SK-N-SH (cell line): ENCODE measurements at regions not wholly inside any gene's neighbourhood (a gene's known extent, or its start where the extent isn't known, plus 50 kb on each side); places are given as distances from the start of the nearest gene placed in this dataset.

Experiments used
- CTCF ChIA-PET: fragments of 300-600, 350-600 bp; formaldehyde crosslinking; extraction: SDS; loops from one replicate; lab custom pipeline; 2021; lab: Yijun Ruan, JAX
- POLR2A ChIA-PET: fragments of 350-600 bp; sonication (Branson Sonifier 250); formaldehyde crosslinking; extraction: SDS; loops from one replicate; lab custom pipeline; 2020; ENCODE audit warnings: antibody characterized with exemption, inconsistent platforms; lab: Yijun Ruan, JAX
- DNase-seq: peaks from one replicate; pipeline ENCODE4 v3.0.0; 2012
- H2AFZ ChIP-seq: fragments of 200-600 bp; sonication (generic); 2 replicates; pipeline ENCODE4 v1.8.1; 2016; ENCODE audit warnings: antibody characterized with exemption, mild to moderate bottlenecking, low read depth
- H3F3A ChIP-seq: fragments of 200-600 bp; sonication (generic); replicated peaks from 2 replicates; pipeline ENCODE3; 2016; ENCODE audit warnings: antibody characterized with exemption, mild to moderate bottlenecking; ENCODE audit not compliant: insufficient read depth
- H3K27ac ChIP-seq, 2 experiments: fragments of 200-500 bp in 1 of 2; fragments of 200-600 bp in 1 of 2; sonication (Bioruptor generic) in 1 of 2; sonication (generic), shearing (Covaris generic) in 1 of 2; 2 replicates each; pipeline versions ENCODE4 v1.5.1 to v1.6.1; 2014 to 2016; ENCODE audit warnings: low read depth in 2 of 2, inconsistent platforms in 1 of 2, low read length in 1 of 2, mild to moderate bottlenecking in 1 of 2, mixed read lengths in 1 of 2
- H3K27me3 ChIP-seq: fragments of 200-600 bp; sonication (generic), shearing (Covaris generic); 2 replicates; pipeline ENCODE4 v1.6.1; 2016; ENCODE audit warnings: mixed run types; ENCODE audit not compliant: insufficient read depth
- H3K36me3 ChIP-seq, 2 experiments: fragments of 200-500 bp in 1 of 2; fragments of 200-600 bp in 1 of 2; sonication (Bioruptor generic) in 1 of 2; sonication (generic) in 1 of 2; replicated peaks in 1 of 2; 2 replicates each; pipeline versions ENCODE3 to v1.5.1; 2014 to 2016; ENCODE audit warnings: low read length in 1 of 2, mild to moderate bottlenecking in 1 of 2; ENCODE audit not compliant: insufficient read depth in 2 of 2, control insufficient read depth in 1 of 2
- H3K4me1 ChIP-seq, 2 experiments: fragments of 200-500 bp in 1 of 2; fragments of 200-600 bp in 1 of 2; sonication (Bioruptor generic) in 1 of 2; sonication (generic), shearing (Covaris generic) in 1 of 2; 2 replicates each; pipeline versions ENCODE4 v1.5.1 to v1.6.1; 2014 to 2016; ENCODE audit warnings: low read depth in 1 of 2, low read length in 1 of 2, mixed run types in 1 of 2; ENCODE audit not compliant: insufficient read depth in 2 of 2, control insufficient read depth in 1 of 2
- H3K4me2 ChIP-seq: fragments of 200-600 bp; sonication (generic), shearing (Covaris generic); 2 replicates; pipeline ENCODE4 v1.6.1; 2017; ENCODE audit warnings: mixed run types
- H3K4me3 ChIP-seq, 2 experiments: fragments of 200-500 bp in 1 of 2; fragments of 200-600 bp in 1 of 2; sonication (Bioruptor generic) in 1 of 2; sonication (generic), shearing (Covaris generic) in 1 of 2; 2 replicates each; pipeline versions ENCODE4 v1.5.1 to v1.8.1; 2014 to 2016; ENCODE audit warnings: low read depth in 2 of 2, inconsistent platforms in 1 of 2, low read length in 1 of 2, mild to moderate bottlenecking in 1 of 2, mixed read lengths in 1 of 2, moderate library complexity in 1 of 2
- H3K79me2 ChIP-seq: fragments of 200-600 bp; sonication (generic); 2 replicates; pipeline ENCODE4 v1.8.1; 2017; ENCODE audit warnings: mild to moderate bottlenecking; ENCODE audit not compliant: insufficient read depth
- H3K9ac ChIP-seq: fragments of 200-600 bp; sonication (generic); 2 replicates; pipeline ENCODE4 v1.6.1; 2017; ENCODE audit warnings: mixed run types
- H3K9me2 ChIP-seq: fragments of 200-600 bp; sonication (generic); 2 replicates; pipeline ENCODE4 v1.6.1; 2017; ENCODE audit warnings: mixed run types
- H3K9me3 ChIP-seq: fragments of 200-600 bp; sonication (generic); 2 replicates; pipeline ENCODE4 v1.6.1; 2017; ENCODE audit warnings: mixed run types, mild to moderate bottlenecking, moderate library complexity
- H4K20me1 ChIP-seq: fragments of 200-600 bp; sonication (generic); 2 replicates; pipeline ENCODE4 v1.6.1; 2017; ENCODE audit warnings: mild to moderate bottlenecking, mixed run types; ENCODE audit not compliant: insufficient read depth
- CHD2 ChIP-seq: fragments of 150-350 bp; IDR thresholded peaks from 2 replicates; pipeline ENCODE4 v1.6.1; 2018; ENCODE audit warnings: low read length; ENCODE audit not compliant: partially characterized antibody
- ELF1 ChIP-seq: IDR thresholded peaks from 2 replicates; pipeline ENCODE4 v1.4.0; 2012
- EP300 ChIP-seq, 2 experiments: IDR thresholded peaks; 2 replicates each; pipeline versions ENCODE4 v1.4.0 to v1.6.1; 2012; ENCODE audit warnings: borderline replicate concordance in 1 of 2, low read depth in 1 of 2, low read length in 1 of 2
- EZH2phosphoT487 ChIP-seq: fragments of 200-600 bp; sonication (generic); IDR thresholded peaks from 2 replicates; pipeline ENCODE4 v1.6.1; 2017; ENCODE audit warnings: low read depth, mixed run types, mild to moderate bottlenecking, antibody characterized with exemption, moderate library complexity, borderline replicate concordance
- FOSL2 ChIP-seq: IDR thresholded peaks from 2 replicates; pipeline ENCODE4 v1.4.0; 2012; ENCODE audit warnings: low read depth, mild to moderate bottlenecking, moderate library complexity, borderline replicate concordance
- FOXJ3 ChIP-seq: sonication (generic); formaldehyde crosslinking; IDR thresholded peaks from 2 replicates; pipeline ENCODE4 v1.5.1; 2020; ENCODE audit warnings: mild to moderate bottlenecking, missing genetic modification reagents
- FOXM1 ChIP-seq: IDR thresholded peaks from 2 replicates; pipeline ENCODE4 v1.4.0; 2012; ENCODE audit warnings: low read depth, mild to moderate bottlenecking
- JUND ChIP-seq: IDR thresholded peaks from 2 replicates; pipeline ENCODE4 v1.4.0; 2012
- MAX ChIP-seq: IDR thresholded peaks from 2 replicates; pipeline ENCODE4 v1.4.0; 2012; ENCODE audit warnings: low read depth
- MXI1 ChIP-seq: IDR thresholded peaks from 2 replicates; pipeline ENCODE4 v1.6.1; 2012; ENCODE audit warnings: mild to moderate bottlenecking, low read depth, low read length, improper control_type of control experiment
- PBX3 ChIP-seq: IDR thresholded peaks from 2 replicates; pipeline ENCODE4; 2012
- POLR2AphosphoS5 ChIP-seq: IDR thresholded peaks from 2 replicates; pipeline ENCODE4 v1.6.1; 2012; ENCODE audit warnings: low read depth, low read length
- RAD21 ChIP-seq: IDR thresholded peaks from 2 replicates; pipeline ENCODE4 v1.6.1; 2012; ENCODE audit warnings: mild to moderate bottlenecking, low read length
- RFX5 ChIP-seq: IDR thresholded peaks from 2 replicates; pipeline ENCODE4 v1.6.1; 2012; ENCODE audit warnings: mild to moderate bottlenecking, improper control_type of control experiment, low read length
- SIN3A ChIP-seq: IDR thresholded peaks from 2 replicates; pipeline ENCODE4 v1.6.1; 2012; ENCODE audit warnings: low read depth, mild to moderate bottlenecking, low read length, moderate library complexity, borderline replicate concordance
- TCF12 ChIP-seq: IDR thresholded peaks from 2 replicates; pipeline ENCODE4 v1.4.0; 2012
- WGBS: methylation state at CpG from one replicate; pipeline ENCODE4 v1.1.6; 2017; ENCODE audit warnings: low lambda C conversion rate; 5-methylcytosine and 5-hydroxymethylcytosine counted together
- TF ChIP-seq, protein P1 (sequence below): fragments of 150-350 bp; IDR thresholded peaks from 2 replicates; pipeline ENCODE4 v1.6.1; 2016; ENCODE audit warnings: mild to moderate bottlenecking, low read depth, low read length
- TF ChIP-seq, protein P2 (sequence below): IDR thresholded peaks from 2 replicates; pipeline ENCODE4 v1.6.1; 2012; ENCODE audit warnings: mild to moderate bottlenecking, low read depth, low read length, moderate library complexity

- H3K36me3 ChIP-seq, result no peaks in the 10 kb centered on the region
- TF ChIP-seq CHD2, result no peak
- TF ChIP-seq JUND, result peak; percentile 64
- no peak for TF ChIP-seq EZH2phosphoT487
- TF ChIP-seq FOSL2, result peak; percentile 90; the same call in 1 of the 2 replicates
- peak in 1 of 2 experiments; percentile 41; a peak in 1 of 4 replicates for TF ChIP-seq EP300 (IDR thresholded peaks at IDR 0.05; ENCODE audit: borderline replicate concordance in 1 of 2, low read depth in 1 of 2, low read length in 1 of 2)
- peak; percentile 58 for TF ChIP-seq TCF12
- TF ChIP-seq MAX, result peak; percentile 25; the same call in 1 of the 2 replicates
- TF ChIP-seq, protein P1, sequence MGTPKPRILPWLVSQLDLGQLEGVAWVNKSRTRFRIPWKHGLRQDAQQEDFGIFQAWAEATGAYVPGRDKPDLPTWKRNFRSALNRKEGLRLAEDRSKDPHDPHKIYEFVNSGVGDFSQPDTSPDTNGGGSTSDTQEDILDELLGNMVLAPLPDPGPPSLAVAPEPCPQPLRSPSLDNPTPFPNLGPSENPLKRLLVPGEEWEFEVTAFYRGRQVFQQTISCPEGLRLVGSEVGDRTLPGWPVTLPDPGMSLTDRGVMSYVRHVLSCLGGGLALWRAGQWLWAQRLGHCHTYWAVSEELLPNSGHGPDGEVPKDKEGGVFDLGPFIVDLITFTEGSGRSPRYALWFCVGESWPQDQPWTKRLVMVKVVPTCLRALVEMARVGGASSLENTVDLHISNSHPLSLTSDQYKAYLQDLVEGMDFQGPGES, result no peak
- peak; percentile 38; the same call in 1 of the 2 replicates for TF ChIP-seq PBX3
- DNase-seq, result no peak
- no peaks in the 10 kb centered on the region for H3K27me3 ChIP-seq
- no peak overlapping the region for H3K4me3 ChIP-seq
- ChIA-PET CTCF (no interaction called here), POLR2A (no interaction called here)
- H3K4me2 ChIP-seq, result no peak overlapping the region
- 6% methylated on average over 2 of the region's 2 CpGs for WGBS
- no peaks in the 10 kb centered on the region for H3K79me2 ChIP-seq
- H2AFZ ChIP-seq, result peak overlapping the region; percentile 62; the same call in 1 of the 2 replicates
- no peaks in the 10 kb centered on the region for H4K20me1 ChIP-seq
- H3K9me2 ChIP-seq, result no peaks in the 10 kb centered on the region
- H3K27ac ChIP-seq, result peak overlapping the region in 1 of 2 experiments; percentile 61; a peak in 2 of 4 replicates
- H3F3A ChIP-seq, result peaks cover 36% of the 10 kb centered on the region
- no peaks in the 10 kb centered on the region for H3K9me3 ChIP-seq
- H3K4me1 ChIP-seq, result peaks cover 0 to 32% of the 10 kb centered on the region in 2 experiments
- no peak overlapping the region for H3K9ac ChIP-seq
Observed at GRCh38 chr6:85364344-85364743, 85.5 kb upstream of the NT5E start.

- Histone ChIP-seq H3K27me3 (no peaks in the 10 kb centered on the region), H3K9me3 (no peaks in the 10 kb centered on the region), H3K4me1 (peaks cover 0 to 34% of the 10 kb centered on the region in 2 experiments), H3K9me2 (no peaks in the 10 kb centered on the region), H3K79me2 (no peaks in the 10 kb centered on the region), H3F3A (peaks cover 37% of the 10 kb centered on the region), H4K20me1 (no peaks in the 10 kb centered on the region), H3K4me2 (no peak overlapping the region), H3K27ac (peak overlapping the region in 1 of 2 experiments; percentile 61; a peak in 2 of 4 replicates), H3K4me3 (no peak overlapping the region), H3K36me3 (no peaks in the 10 kb centered on the region), H2AFZ (peak overlapping the region; percentile 62; the same call in 1 of the 2 replicates), H3K9ac (no peak overlapping the region)
- ChIA-PET CTCF (interaction anchor here (0.7 kb wide), 1 partner anchor 119 kb away, joined by 4 read pairs; no protein-coding TSS in a partner anchor), POLR2A (no interaction called here)
- 76% methylated on average over 2 of the region's 2 CpGs for WGBS
- no peak for DNase-seq
- TF ChIP-seq SIN3A, result no peak
- no peak for TF ChIP-seq EP300 (IDR thresholded peaks at IDR 0.05; ENCODE audit: borderline replicate concordance in 1 of 2, low read depth in 1 of 2, low read length in 1 of 2)
- TF ChIP-seq CHD2, result no peak
- TF ChIP-seq RAD21, result no peak
- no peak for TF ChIP-seq PBX3
- no peak for TF ChIP-seq RFX5
- no peak for TF ChIP-seq FOXJ3 (CRISPR knock-in tag)
- no peak for TF ChIP-seq EZH2phosphoT487
- TF ChIP-seq FOXM1, result no peak
- TF ChIP-seq, protein P1, result no peak
- no peak for TF ChIP-seq TCF12
- no peak for TF ChIP-seq POLR2AphosphoS5
- TF ChIP-seq MXI1, result no peak
- TF ChIP-seq, protein P2, sequence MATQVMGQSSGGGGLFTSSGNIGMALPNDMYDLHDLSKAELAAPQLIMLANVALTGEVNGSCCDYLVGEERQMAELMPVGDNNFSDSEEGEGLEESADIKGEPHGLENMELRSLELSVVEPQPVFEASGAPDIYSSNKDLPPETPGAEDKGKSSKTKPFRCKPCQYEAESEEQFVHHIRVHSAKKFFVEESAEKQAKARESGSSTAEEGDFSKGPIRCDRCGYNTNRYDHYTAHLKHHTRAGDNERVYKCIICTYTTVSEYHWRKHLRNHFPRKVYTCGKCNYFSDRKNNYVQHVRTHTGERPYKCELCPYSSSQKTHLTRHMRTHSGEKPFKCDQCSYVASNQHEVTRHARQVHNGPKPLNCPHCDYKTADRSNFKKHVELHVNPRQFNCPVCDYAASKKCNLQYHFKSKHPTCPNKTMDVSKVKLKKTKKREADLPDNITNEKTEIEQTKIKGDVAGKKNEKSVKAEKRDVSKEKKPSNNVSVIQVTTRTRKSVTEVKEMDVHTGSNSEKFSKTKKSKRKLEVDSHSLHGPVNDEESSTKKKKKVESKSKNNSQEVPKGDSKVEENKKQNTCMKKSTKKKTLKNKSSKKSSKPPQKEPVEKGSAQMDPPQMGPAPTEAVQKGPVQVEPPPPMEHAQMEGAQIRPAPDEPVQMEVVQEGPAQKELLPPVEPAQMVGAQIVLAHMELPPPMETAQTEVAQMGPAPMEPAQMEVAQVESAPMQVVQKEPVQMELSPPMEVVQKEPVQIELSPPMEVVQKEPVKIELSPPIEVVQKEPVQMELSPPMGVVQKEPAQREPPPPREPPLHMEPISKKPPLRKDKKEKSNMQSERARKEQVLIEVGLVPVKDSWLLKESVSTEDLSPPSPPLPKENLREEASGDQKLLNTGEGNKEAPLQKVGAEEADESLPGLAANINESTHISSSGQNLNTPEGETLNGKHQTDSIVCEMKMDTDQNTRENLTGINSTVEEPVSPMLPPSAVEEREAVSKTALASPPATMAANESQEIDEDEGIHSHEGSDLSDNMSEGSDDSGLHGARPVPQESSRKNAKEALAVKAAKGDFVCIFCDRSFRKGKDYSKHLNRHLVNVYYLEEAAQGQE, result no peak
- TF ChIP-seq ELF1, result no peak
Observed at GRCh38 chr6:85363870-85364269, 86.0 kb upstream of the NT5E start.
